ENCODE measurements at regions not wholly inside any gene's neighbourhood (a gene's known extent, or its start where the extent isn't known, plus 50 kb on each side); places are given as distances from the start of the nearest gene placed in this dataset.
A peak's percentile ranks its signal among the peaks of the same experiment; 100 is the strongest.

- H3K4me3 Mint-ChIP-seq: peak overlapping the region; percentile 31
- H3K27me3 Mint-ChIP-seq (ENCODE audit: insufficient read depth, low read depth): no peaks in the 10 kb centered on the region
- TF ChIP-seq CTCF (IDR thresholded peaks at IDR 0.05): no peak
- no peak for TF ChIP-seq EZH2phosphoT487 (IDR thresholded peaks at IDR 0.05)
- H3K27ac ChIP-seq: peak overlapping the region; percentile 94
- H3K4me1 Mint-ChIP-seq: peaks cover 86% of the 10 kb centered on the region
- peak overlapping the region; percentile 66 for H3K4me2 ChIP-seq
- H3K4me1 ChIP-seq: peaks cover 74% of the 10 kb centered on the region
- H3F3A ChIP-seq (ENCODE audit: low read depth): peaks cover 22% of the 10 kb centered on the region
- DNase-seq (ENCODE audit: low spot score): peak; percentile 17
- no peaks in the 10 kb centered on the region for H3K36me3 Mint-ChIP-seq
- H2AFZ ChIP-seq (replicated peaks): no peak overlapping the region
- H4K20me1 ChIP-seq (ENCODE audit: low read depth): no peaks in the 10 kb centered on the region
- H3K36me3 ChIP-seq: no peaks in the 10 kb centered on the region
- H3K27ac Mint-ChIP-seq: peak overlapping the region; percentile 94
- no peaks in the 10 kb centered on the region for H3K9me3 ChIP-seq (ENCODE audit: low read depth)
- H3K27me3 ChIP-seq: no peaks in the 10 kb centered on the region
- H3K9me3 Mint-ChIP-seq: no peaks in the 10 kb centered on the region
- no peak overlapping the region for H3K9ac ChIP-seq
- H3K79me2 ChIP-seq (ENCODE audit: low read depth): no peaks in the 10 kb centered on the region
- H3K4me3 ChIP-seq: no peak overlapping the region
These were observed 92.1 kb upstream of the TAB2 start for GRCh38 chr6:149225370-149225769.

- H3K36me3 ChIP-seq: no peaks in the 10 kb centered on the region
- Mint-ChIP-seq H3K36me3 (no peaks in the 10 kb centered on the region), H3K4me1 (peaks cover 84% of the 10 kb centered on the region), H3K9me3 (no peaks in the 10 kb centered on the region), H3K4me3 (peak overlapping the region; percentile 31), H3K27me3 (ENCODE audit: insufficient read depth, low read depth) (no peaks in the 10 kb centered on the region), H3K27ac (peak overlapping the region; percentile 94)
- H3K27me3 ChIP-seq: no peaks in the 10 kb centered on the region
- H3K9ac ChIP-seq: no peak overlapping the region
- H3K79me2 ChIP-seq (ENCODE audit: low read depth): no peaks in the 10 kb centered on the region
- TF ChIP-seq EZH2phosphoT487 (IDR thresholded peaks at IDR 0.05): no peak
- TF ChIP-seq EZH2 (IDR thresholded peaks at IDR 0.05): no peak
- no peak for TF ChIP-seq CTCF (IDR thresholded peaks at IDR 0.05)
- H3F3A ChIP-seq (ENCODE audit: low read depth): peaks cover 22% of the 10 kb centered on the region
- H3K9me3 ChIP-seq (ENCODE audit: low read depth): no peaks in the 10 kb centered on the region
- H3K4me3 ChIP-seq: no peak overlapping the region
- no peak overlapping the region for H2AFZ ChIP-seq (replicated peaks)
- peak overlapping the region; percentile 66 for H3K4me2 ChIP-seq
- peaks cover 72% of the 10 kb centered on the region for H3K4me1 ChIP-seq
- peak overlapping the region; percentile 94 for H3K27ac ChIP-seq
- peak; percentile 87 for DNase-seq (ENCODE audit: low spot score)
- H4K20me1 ChIP-seq (ENCODE audit: low read depth): no peaks in the 10 kb centered on the region
These were observed 91.6 kb upstream of the TAB2 start for GRCh38 chr6:149225946-149226345.

- H3K4me3 ChIP-seq: no peak overlapping the region
- H3K79me2 ChIP-seq (ENCODE audit: low read depth): no peaks in the 10 kb centered on the region
- Mint-ChIP-seq H3K36me3 (no peaks in the 10 kb centered on the region), H3K4me1 (peaks cover 78% of the 10 kb centered on the region), H3K27me3 (ENCODE audit: insufficient read depth, low read depth) (no peaks in the 10 kb centered on the region), H3K27ac (peak overlapping the region; percentile 2), H3K9me3 (no peaks in the 10 kb centered on the region), H3K4me3 (no peak overlapping the region)
- H3K27ac ChIP-seq: no peak overlapping the region
- H3K4me2 ChIP-seq: no peak overlapping the region
- TF ChIP-seq EZH2 (IDR thresholded peaks at IDR 0.05) (no peak), CTCF (IDR thresholded peaks at IDR 0.05) (no peak), EZH2phosphoT487 (IDR thresholded peaks at IDR 0.05) (no peak)
- H3K9me3 ChIP-seq (ENCODE audit: low read depth): no peaks in the 10 kb centered on the region
- H3K36me3 ChIP-seq: no peaks in the 10 kb centered on the region
- H3F3A ChIP-seq (ENCODE audit: low read depth): peaks cover 22% of the 10 kb centered on the region
- no peak overlapping the region for H3K9ac ChIP-seq
- no peaks in the 10 kb centered on the region for H3K27me3 ChIP-seq
- DNase-seq (ENCODE audit: low spot score): no peak
- H3K4me1 ChIP-seq: peaks cover 63% of the 10 kb centered on the region
- H2AFZ ChIP-seq (replicated peaks): no peak overlapping the region
- no peaks in the 10 kb centered on the region for H4K20me1 ChIP-seq (ENCODE audit: low read depth)
These were observed 89.7 kb upstream of the TAB2 start for GRCh38 chr6:149227796-149228195.
